ENCODE measurements at regions not wholly inside any gene's neighbourhood (a gene's known extent, or its start where the extent isn't known, plus 50 kb on each side); places are given as distances from the start of the nearest gene placed in this dataset.

DNA sequence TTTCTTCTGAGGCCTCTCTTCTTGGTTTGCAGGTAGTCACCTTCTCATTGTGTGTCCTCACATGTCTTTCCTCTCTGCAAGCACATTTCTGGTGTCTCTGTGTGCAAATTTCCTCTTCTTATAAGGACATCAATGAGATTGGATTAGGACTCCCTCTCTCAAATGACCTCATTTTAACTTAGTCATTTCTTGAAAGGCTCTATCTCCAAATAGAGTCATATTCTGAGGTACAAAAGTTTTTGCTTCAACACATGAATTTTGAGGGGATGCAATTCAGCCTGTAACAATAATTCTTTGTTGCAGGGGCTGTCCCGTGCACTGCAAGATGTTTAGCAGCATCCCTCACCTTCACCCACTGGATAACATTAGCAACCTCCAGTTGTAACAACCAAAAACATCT is 115.0 kb upstream of the DCBLD2 start:
- H3K4me3 ChIP-seq (ENCODE audit: low read depth, low read length) = no peak overlapping the region
- CTCF ChIA-PET = interaction anchor here (1.1 kb wide), 1 partner anchor 515 kb away, joined by 4 read pairs; no protein-coding TSS in a partner anchor
- POLR2A ChIA-PET = no interaction called here
- DNase-seq (ENCODE audit: low read depth, low spot score) = no peak
- TF ChIP-seq, protein P1, sequence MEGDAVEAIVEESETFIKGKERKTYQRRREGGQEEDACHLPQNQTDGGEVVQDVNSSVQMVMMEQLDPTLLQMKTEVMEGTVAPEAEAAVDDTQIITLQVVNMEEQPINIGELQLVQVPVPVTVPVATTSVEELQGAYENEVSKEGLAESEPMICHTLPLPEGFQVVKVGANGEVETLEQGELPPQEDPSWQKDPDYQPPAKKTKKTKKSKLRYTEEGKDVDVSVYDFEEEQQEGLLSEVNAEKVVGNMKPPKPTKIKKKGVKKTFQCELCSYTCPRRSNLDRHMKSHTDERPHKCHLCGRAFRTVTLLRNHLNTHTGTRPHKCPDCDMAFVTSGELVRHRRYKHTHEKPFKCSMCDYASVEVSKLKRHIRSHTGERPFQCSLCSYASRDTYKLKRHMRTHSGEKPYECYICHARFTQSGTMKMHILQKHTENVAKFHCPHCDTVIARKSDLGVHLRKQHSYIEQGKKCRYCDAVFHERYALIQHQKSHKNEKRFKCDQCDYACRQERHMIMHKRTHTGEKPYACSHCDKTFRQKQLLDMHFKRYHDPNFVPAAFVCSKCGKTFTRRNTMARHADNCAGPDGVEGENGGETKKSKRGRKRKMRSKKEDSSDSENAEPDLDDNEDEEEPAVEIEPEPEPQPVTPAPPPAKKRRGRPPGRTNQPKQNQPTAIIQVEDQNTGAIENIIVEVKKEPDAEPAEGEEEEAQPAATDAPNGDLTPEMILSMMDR (IDR thresholded peaks at IDR 0.05; ENCODE audit: insufficient read depth, low read length, missing control alignments) = no peak

DNA sequence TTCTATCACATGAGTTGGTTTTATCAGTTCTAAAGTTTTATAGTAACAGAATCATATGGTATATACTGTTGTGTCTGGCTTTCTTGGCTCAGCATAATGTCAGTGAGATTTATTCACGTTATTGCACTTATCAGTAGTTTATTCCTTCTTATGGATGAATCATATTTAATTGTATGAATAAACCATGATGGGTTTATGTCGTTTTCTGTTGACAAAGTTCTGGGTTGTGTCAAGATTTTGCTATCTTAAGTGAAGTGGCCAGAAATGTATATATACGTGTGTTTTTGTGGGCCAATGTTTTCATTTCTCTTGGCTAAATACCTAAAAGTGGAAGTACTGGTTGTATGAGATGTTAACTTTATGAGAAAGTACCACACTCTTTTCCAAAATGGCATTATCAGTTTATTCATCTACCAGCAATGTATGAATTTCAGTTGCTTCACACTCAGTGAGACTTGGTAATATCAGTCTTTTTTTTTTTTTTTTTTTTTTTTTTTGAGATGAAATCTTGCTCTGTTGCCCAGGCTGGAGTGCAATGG is 112.4 kb upstream of the DCBLD2 start:
- ChIA-PET POLR2A (no interaction called here), CTCF (interaction anchor here (0.6 to 1.9 kb wide), 4 partner anchors 9 to 484 kb away, joined by 3 to 7 read pairs (median 4); no protein-coding TSS in a partner anchor)
- TF ChIP-seq, protein P1 (IDR thresholded peaks at IDR 0.05; ENCODE audit: insufficient read depth, low read length, missing control alignments) = no peak
- H3K4me3 ChIP-seq (ENCODE audit: low read depth, low read length) = no peak overlapping the region
- DNase-seq (ENCODE audit: low read depth, low spot score) = no peak

DNA sequence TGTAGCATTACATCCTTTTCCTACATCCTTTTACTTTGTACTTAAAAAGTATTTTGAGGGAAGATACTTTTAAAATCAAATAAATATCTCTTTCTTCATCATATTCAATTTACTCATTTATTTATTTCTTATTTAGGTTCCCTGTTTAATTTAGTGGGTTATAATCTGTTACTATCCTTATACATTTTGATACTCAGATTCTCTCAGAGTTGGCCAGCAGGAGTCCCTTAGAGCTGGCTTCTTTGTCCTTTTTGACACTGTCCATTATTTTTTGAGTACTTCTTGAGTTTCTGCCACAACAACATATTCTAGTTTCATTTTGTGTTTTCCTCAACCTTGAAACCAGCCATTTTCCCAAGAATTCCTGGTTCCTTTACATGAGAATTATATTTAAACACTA is 111.6 kb upstream of the DCBLD2 start:
- ChIA-PET POLR2A (no interaction called here), CTCF (interaction anchor here (1.8 kb wide), 1 partner anchor 10 kb away, joined by 6 read pairs; no protein-coding TSS in a partner anchor)
- TF ChIP-seq, protein P1 (IDR thresholded peaks at IDR 0.05; ENCODE audit: insufficient read depth, low read length, missing control alignments) = no peak
- H3K4me3 ChIP-seq (ENCODE audit: low read depth, low read length) = no peak overlapping the region
- DNase-seq (ENCODE audit: low read depth, low spot score) = no peak

DNA sequence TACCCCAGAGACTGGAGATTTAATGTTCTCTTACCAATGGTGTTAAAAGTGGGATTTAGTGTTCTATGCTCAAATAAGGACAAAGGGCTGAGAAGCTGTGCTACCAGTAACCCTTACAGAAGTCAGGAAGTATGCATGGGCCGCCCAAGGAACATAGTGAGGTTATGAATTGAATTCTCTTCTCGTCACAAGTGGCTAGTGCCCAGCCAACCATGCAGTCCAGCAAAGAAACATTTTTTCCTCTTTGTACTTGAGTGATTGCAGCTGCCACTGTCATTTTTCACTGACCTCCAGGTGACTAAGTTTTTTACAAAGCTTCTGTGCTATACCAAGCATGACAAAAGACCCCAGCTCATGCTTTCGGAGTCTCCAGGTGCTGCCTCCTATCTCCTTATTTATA is 110.6 kb upstream of the DCBLD2 start:
- no peak overlapping the region for H3K4me3 ChIP-seq (ENCODE audit: low read depth, low read length)
- no peak for DNase-seq (ENCODE audit: low read depth, low spot score)
- ChIA-PET POLR2A (no interaction called here), CTCF (interaction anchor here (1.3 kb wide), 1 partner anchor 18 kb away, joined by 3 read pairs; no protein-coding TSS in a partner anchor)
- TF ChIP-seq, protein P1 (IDR thresholded peaks at IDR 0.05; ENCODE audit: insufficient read depth, low read length, missing control alignments) = no peak

DNA sequence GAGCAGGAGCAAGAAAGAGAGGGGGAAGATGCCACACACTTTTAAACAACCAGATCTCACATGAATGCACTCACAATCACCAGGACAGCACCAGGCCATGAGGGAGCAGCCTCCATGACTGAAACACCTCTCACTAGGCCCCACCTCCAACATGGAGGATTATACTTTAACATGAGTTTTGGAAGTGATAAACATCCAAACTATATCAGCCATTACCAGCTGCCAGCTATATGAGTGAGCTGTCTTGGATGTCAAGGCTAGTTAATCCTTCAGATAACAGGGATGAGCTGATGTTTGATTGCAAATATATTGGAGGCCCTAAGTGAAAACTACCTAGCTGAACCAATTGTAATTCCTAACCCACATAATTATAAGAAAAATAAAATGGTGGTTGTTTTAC is 108.4 kb upstream of the DCBLD2 start:
- H3K4me3 ChIP-seq (ENCODE audit: low read depth, low read length) = no peak overlapping the region
- TF ChIP-seq, protein P1 (IDR thresholded peaks at IDR 0.05; ENCODE audit: insufficient read depth, low read length, missing control alignments) = no peak
- POLR2A ChIA-PET = no interaction called here
- no peak for DNase-seq (ENCODE audit: low read depth, low spot score)
- CTCF ChIA-PET = no interaction called here

DNA sequence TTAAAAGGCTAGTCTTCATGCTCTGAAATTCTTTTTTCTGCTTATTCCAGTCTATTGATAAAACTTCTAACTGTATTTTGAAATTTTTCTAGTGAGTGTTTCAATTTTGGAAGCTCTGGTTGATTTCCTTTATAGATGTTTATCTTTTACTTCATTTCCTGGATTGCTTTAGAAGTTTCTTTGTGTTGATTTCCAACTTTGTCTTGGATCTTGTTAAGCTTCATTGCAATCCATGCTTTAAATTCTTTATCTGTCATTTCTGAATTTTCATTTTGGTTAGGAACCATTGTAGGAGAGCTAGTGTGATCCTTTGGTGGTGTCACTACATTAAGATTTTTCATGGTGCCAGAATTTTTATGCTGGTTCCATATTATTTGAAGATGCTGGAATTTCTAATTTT is 105.2 kb upstream of the DCBLD2 start:
- H3K4me3 ChIP-seq (ENCODE audit: low read depth, low read length) = no peak overlapping the region
- CTCF ChIA-PET = interaction anchor here (0.9 to 2.3 kb wide), 3 partner anchors 10 to 13 kb away, joined by 3 to 12 read pairs (median 4); no protein-coding TSS in a partner anchor
- POLR2A ChIA-PET = no interaction called here
- TF ChIP-seq, protein P1 (IDR thresholded peaks at IDR 0.05; ENCODE audit: insufficient read depth, low read length, missing control alignments) = no peak
- no peak for DNase-seq (ENCODE audit: low read depth, low spot score)

All from AG04449 (cell line).